DMS 273 (cell line): ENCODE measurements at regions not wholly inside any gene's neighbourhood (a gene's known extent, or its start where the extent isn't known, plus 50 kb on each side); places are given as distances from the start of the nearest gene placed in this dataset.
"Not testable (repeated sequence)": the region's sequence is repeated elsewhere in the genome, so short reads cannot be mapped to it uniquely, and the experiment has no call there.

Experiments used
- DNase-seq: peaks from one replicate; lab custom pipeline; 2025; ENCODE audit not compliant: unreplicated experiment; lab: John Stamatoyannopoulos, UW

GRCh38 chr5:34188001-34188822, 145.2 kb upstream of the C1QTNF3 start:
- not testable (repeated sequence) for DNase-seq

DNA sequence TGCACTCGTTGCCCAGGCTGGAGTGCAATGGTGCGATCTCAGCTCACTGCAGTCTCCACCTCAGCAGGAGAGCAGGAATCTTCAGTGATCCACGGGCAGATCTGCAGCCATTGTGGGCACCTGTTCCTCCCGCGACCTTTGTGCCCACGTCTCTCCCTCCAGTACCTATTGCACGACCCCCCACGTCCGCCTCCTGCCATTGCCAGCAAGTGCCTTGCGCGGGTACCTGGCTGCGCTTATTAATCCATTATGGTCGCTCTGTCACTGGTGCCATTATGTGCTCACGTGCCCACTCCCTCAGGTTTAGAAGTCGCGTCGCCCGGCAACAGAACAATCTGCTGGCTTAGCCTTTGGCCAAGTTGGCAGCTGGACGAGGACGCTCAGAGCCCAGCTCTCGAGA, 146.2 kb upstream of the C1QTNF3 start:
- DNase-seq: not testable (repeated sequence)

GRCh38 chr5:34189752-34190411, 146.9 kb upstream of the C1QTNF3 start:
- not testable (repeated sequence) for DNase-seq

DNA sequence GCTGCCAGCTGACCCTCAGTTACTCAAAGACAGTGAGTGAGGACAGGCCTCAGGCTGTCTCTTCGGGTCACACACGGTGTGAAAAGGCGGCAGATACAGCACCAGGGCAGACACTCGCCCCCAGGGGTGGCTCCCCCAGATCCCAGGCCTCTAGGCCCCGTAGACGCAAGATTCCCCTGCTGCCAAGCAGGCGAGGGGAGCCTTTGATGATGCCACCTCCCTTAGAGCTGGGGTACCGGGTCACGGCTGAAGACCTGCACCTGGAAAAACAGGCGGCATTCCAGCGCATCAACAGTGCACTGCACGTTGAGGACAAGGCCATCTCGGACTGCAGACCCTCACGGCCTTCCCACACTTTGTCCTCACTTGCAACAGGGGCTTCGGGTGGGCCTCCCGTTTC, 147.5 kb upstream of the C1QTNF3 start:
- DNase-seq: not testable (repeated sequence)

DNA sequence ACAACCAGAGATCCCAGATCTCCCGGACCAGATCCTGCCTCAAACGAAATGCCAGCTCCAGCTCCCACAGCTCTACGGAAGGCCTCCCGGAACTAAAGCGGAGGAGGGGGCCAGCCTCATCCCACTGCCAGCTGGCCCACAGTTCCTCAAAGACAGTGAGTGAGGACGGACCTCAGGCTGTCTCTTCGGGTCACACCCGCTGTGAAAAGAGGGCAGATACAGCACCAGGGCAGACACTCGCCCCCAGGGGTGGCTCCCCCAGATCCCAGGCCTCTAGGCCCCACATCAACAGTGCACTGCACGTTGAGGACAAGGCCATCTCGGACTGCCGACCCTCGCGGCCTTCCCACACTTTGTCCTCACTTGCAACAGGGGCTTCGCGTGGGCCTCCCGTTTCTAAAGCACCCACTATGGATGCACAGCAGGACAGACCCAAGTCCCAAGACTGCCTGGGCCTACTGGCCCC, 148.3 kb upstream of the C1QTNF3 start:
- DNase-seq: not testable (repeated sequence)

GRCh38 chr5:34192064-34192922, 149.3 kb upstream of the C1QTNF3 start:
- not testable (repeated sequence) for DNase-seq

DNA sequence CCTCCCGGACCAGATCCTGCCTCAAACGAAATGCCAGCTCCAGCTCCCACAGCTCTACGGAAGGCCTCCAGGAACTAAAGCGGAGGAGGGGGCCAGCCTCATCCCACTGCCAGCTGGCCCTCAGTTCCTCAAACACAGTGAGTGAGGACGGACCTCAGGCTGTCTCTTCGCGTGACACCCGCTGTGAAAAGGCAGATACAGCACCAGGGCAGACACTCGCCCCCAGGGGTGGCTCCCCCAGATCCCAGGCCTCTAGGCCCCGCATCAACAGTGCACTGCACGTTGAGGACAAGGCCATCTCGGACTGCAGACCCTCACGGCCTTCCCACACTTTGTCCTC, 149.9 kb upstream of the C1QTNF3 start:
- DNase-seq: not testable (repeated sequence)

GRCh38 chr5:34193297-34193696, 150.3 kb upstream of the C1QTNF3 start:
- DNase-seq: not testable (repeated sequence)

DNA sequence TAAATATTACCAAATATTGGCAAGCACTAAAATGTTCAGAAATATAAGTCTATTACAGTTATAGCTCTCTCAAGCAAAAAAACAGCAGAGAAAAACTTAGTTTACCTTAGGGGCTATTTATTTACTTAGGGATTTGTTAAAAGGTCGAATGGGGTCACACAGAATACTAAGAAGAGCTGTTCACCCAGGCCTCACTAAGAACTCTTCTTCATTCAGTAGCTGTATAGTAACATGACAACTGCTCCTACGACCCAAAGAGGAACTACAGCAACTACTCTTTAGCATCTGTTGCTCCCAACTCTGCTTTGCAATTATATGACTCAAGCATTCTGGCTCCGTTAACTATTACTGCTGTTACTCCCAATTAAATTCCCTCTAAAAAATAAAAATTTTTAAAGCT, 150.8 kb upstream of the C1QTNF3 start:
- DNase-seq: not testable (repeated sequence)

DNA sequence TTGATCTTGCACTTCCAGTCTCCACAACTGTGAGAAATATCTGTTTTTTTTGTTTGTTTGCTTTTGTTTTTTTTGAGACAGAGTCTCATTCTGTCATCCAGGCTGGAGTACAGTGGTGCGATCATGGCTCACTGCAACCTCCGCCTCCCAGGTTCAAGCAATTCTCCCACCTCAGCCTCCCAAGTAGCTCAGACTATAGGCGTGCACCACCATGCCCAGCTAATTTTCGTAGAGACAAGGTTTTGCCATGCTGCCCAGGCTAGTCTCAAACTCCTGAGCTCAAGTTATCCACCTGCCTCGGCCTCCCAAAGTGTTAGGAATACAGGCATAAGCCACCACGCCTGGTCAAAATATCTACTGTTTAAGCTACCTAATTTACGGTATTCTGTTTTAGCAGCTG, 153.1 kb upstream of the C1QTNF3 start:
- DNase-seq: not testable (repeated sequence)

DNA sequence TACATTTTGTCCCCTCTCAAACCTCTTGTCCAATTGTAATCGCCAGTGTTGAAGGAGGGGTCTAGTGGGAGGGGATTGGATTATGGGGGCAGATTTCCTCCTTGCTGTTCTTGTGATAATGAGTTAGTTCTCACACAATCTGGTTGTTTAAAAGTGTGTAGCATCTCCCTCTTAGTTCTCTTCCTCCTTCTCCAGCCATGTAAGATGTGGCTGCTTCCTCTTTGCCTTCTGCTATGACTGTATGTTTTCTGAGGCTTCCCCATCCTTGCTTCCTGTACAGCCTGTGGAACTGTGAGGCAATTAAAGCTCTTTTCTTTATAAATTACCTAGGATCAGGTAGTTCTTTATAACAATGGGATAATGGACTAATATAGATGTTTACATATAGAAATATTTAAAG, 162.3 kb upstream of the C1QTNF3 start:
- DNase-seq: not testable (repeated sequence)

DNA sequence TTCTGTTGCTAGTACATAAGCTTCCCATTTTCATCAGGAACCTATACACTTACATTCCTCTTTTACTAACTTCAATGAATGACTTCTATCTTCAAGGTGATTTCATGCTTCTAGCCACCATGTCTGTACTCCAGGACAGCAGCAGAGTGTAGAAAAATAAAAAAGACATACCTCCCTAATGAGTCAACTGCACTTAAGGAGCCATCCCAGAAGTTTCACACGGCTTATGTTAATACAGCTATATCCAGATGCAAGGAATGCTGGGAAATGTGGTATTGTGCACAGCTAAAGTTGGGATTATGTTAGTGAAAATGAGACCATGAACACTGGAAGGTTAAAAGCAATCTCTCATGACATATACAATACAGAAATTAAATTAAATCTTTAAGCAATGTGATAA, 174.4 kb upstream of the C1QTNF3 start:
- DNase-seq: not testable (repeated sequence)

- DNase-seq: not testable (repeated sequence)
Observed at GRCh38 chr5:34221329-34222073, 178.5 kb upstream of the C1QTNF3 start.

DNA sequence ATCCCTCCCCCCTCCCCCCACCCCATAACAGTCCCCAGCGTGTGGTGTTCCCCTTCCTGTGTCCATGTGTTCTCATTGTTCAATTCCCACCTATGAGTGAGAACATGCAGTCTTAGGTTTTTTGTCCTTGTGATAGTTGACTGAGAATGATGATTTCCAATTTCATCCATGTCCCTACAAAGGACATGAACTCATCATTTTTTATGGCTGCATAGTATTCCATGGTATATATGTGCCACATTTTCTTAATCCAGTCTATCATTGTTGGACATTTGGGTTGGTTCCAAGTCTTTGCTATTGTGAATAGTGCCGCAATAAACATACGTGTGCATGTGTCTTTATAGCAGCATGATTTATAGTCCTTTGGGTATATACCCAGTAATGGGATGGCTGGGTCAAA, 180.1 kb upstream of the C1QTNF3 start:
- not testable (repeated sequence) for DNase-seq

- DNase-seq: not testable (repeated sequence)
Observed at GRCh38 chr5:34230402-34230801, 187.4 kb upstream of the C1QTNF3 start.

DNA sequence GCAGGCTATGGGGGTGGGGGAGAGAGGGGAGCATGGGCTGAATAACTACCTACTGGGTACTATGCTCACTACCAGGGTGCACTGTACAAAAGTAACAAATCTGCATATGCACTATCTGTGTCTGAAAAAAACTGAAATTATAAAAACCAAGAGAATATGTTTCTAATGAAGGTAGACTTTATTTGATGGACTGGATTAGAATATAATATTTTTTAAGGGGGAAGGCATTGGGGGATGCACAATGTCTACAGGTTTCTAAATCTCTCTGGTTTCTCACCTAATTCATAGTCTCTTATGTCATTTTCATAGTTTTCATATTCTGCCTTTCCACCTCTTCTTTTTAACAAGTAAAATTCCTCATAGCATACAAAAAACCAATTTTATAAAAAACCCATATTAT, 200.8 kb upstream of the C1QTNF3 start:
- DNase-seq: not testable (repeated sequence)

DNA sequence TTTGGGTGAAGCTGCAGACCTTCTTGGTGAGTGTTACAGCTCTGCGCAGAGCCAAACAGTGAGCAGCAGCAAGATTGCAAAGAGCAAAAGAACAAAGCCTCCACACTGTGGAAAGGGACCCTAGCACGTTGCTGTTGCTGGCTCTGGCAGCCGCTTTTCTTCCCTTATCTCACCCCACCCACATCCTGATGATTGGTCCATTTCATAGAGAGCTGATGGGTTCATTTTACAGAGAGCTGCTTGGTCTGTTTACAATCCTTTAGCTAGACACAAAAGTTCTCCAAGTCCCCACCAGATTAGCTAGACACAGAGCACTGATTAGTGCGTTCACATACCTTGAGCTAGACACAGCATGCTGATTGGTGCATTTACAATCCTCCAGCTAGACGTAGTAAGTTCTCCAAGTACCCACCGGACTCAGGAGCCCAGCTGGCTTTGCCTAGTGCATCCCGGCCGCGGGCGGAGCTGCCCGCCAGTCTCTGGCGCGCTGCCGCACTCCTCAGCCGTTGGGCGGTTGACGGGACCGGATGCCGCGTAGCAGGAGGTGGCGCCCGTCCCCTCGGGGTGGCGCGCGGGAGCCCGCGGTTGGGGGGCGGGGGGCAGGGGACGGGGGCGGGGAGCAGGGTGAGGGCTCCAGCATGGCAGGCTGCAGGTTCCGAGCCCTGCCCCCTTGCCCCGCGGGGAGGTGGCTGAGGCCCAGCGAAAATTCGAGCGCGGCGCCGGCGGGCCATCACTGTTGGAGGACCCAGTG, 201.4 kb upstream of the C1QTNF3 start:
- DNase-seq: not testable (repeated sequence)

DNA sequence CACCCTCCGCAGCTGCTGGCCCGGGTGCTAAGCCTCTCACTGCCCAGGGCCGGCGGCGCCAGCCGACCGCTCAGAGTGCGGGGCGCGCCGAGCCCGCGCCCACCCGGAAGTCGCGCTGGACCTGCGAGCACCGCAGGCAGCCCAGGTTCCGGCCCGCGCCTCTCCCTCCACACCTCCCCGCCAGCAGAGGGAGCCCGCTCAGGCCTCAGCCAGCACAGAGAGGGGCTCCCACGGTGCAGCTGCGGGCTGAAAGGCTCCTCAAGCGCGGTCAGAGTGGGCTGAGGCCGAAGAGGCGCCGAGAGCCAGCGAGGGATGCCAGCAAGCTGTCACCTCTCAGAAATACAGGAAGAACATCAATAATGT, 202.0 kb upstream of the C1QTNF3 start:
- DNase-seq: not testable (repeated sequence)

GRCh38 chr5:34245813-34246212, 202.8 kb upstream of the C1QTNF3 start:
- peak; percentile 37 for DNase-seq

DNA sequence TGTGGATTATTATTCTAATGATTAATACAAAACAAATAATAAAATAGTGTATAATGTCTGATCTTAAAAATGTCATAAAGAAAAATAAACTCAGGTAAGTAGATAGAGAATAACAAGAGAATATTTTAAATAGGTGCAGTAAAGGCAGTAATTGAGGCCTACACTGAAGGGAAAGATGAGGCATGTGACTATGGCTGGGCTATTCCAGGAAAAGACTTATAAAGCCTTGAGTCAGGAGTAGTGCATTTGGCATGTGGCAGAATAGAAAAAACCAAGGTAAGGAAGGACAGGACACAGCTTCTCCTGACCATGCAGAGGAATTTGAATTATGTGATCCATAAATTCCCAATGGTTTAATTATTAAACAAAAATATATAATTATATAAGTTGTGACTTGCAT, 215.6 kb upstream of the C1QTNF3 start:
- peak; percentile 11 for DNase-seq
